HEK293 (cell line): ENCODE measurements at regions not wholly inside any gene's neighbourhood (a gene's known extent, or its start where the extent isn't known, plus 50 kb on each side); places are given as distances from the start of the nearest gene placed in this dataset.

Experiments used
- CTCF ChIA-PET: fragments of 350-600 bp; formaldehyde crosslinking; extraction: SDS; loops from one replicate; lab custom pipeline; 2021; ENCODE audit warnings: antibody characterized with exemption; lab: Yijun Ruan, JAX
- POLR2A ChIA-PET: fragments of 300-600 bp; formaldehyde crosslinking; extraction: SDS; loops from one replicate; lab custom pipeline; 2020; ENCODE audit warnings: antibody characterized with exemption, inconsistent platforms; lab: Yijun Ruan, JAX
- H3K27ac ChIP-seq: fragments of 200-500 bp; sonication (Bioruptor generic); 2 replicates; pipeline ENCODE4 v1.5.1; 2014; ENCODE audit warnings: low read depth, low read length, control low read depth, inconsistent platforms; ENCODE audit errors: extremely low read depth
- H3K36me3 ChIP-seq, 2 experiments: fragments of 200-500 bp in 1 of 2; sonication (Bioruptor generic) in 1 of 2; 1 replicate in 1 of 2; 2 replicates in 1 of 2; pipeline ENCODE4 v1.5.1; 2014 to 2017; ENCODE audit warnings: inconsistent platforms in 2 of 2, low read length in 2 of 2; ENCODE audit not compliant: control insufficient read depth in 2 of 2, insufficient read depth in 1 of 2
- H3K4me1 ChIP-seq: fragments of 200-500 bp; sonication (Bioruptor generic); 2 replicates; pipeline ENCODE4 v1.5.1; 2014; ENCODE audit warnings: mild to moderate bottlenecking, low read length, inconsistent platforms; ENCODE audit not compliant: control insufficient read depth, insufficient read depth
- H3K4me3 ChIP-seq: 2 replicates; pipeline ENCODE4 v1.5.1; 2011; ENCODE audit warnings: low read depth, mild to moderate bottlenecking, control low read depth, low read length, moderate library complexity
- H3K9me3 ChIP-seq: fragments of 200-500 bp; sonication (Bioruptor generic); 2 replicates; pipeline ENCODE4 v1.5.1; 2014; ENCODE audit warnings: low read depth, low read length, inconsistent platforms; ENCODE audit not compliant: control insufficient read depth, insufficient read depth
- KLF1 ChIP-seq: fragments of 450-650 bp; formaldehyde crosslinking; IDR thresholded peaks from 2 replicates; pipeline ENCODE4 v1.5.1; 2016; ENCODE audit warnings: missing biosample characterization, missing genetic modification characterization
- KLF10 ChIP-seq: fragments of 450-650 bp; IDR thresholded peaks from 2 replicates; pipeline ENCODE4 v1.5.1; 2018; ENCODE audit warnings: missing biosample characterization, mild to moderate bottlenecking, missing genetic modification characterization
- KLF7 ChIP-seq: fragments of 450-650 bp; formaldehyde crosslinking; IDR thresholded peaks from 2 replicates; pipeline ENCODE4 v1.5.1; 2016; ENCODE audit warnings: missing biosample characterization, missing genetic modification characterization, borderline replicate concordance
- MYNN ChIP-seq: fragments of 450-650 bp; formaldehyde crosslinking; IDR thresholded peaks from 2 replicates; pipeline ENCODE4 v1.5.1; 2016; ENCODE audit warnings: missing biosample characterization, missing genetic modification characterization, borderline replicate concordance
- MZF1 ChIP-seq: fragments of 450-650 bp; formaldehyde crosslinking; IDR thresholded peaks from 2 replicates; pipeline ENCODE4 v1.5.1; 2017; ENCODE audit warnings: missing biosample characterization, missing genetic modification characterization, borderline replicate concordance
- SCRT1 ChIP-seq: fragments of 450-650 bp; formaldehyde crosslinking; IDR thresholded peaks from 2 replicates; pipeline ENCODE4 v1.5.1; 2016; ENCODE audit warnings: missing biosample characterization, missing genetic modification characterization, borderline replicate concordance
- ZNF202 ChIP-seq: fragments of 450-650 bp; formaldehyde crosslinking; IDR thresholded peaks from 2 replicates; pipeline ENCODE4 v1.5.1; 2016; ENCODE audit warnings: missing biosample characterization, missing genetic modification characterization, borderline replicate concordance
- ZNF335 ChIP-seq: fragments of 450-650 bp; formaldehyde crosslinking; conservative IDR thresholded peaks from 2 replicates; pipeline ENCODE4 v1.5.1; 2016; ENCODE audit warnings: missing biosample characterization, missing genetic modification characterization
- ZNF366 ChIP-seq: fragments of 450-650 bp; formaldehyde crosslinking; conservative IDR thresholded peaks from 2 replicates; pipeline ENCODE4 v1.5.1; 2016; ENCODE audit warnings: missing biosample characterization, missing genetic modification characterization
- ZNF394 ChIP-seq: fragments of 450-650 bp; formaldehyde crosslinking; IDR thresholded peaks from 2 replicates; pipeline ENCODE4 v1.5.1; 2016; ENCODE audit warnings: missing biosample characterization, missing genetic modification characterization, mild to moderate bottlenecking, moderate library complexity, borderline replicate concordance
- ZNF426 ChIP-seq: fragments of 450-650 bp; formaldehyde crosslinking; IDR thresholded peaks from 2 replicates; pipeline ENCODE4 v1.5.1; 2017; ENCODE audit warnings: missing biosample characterization, missing genetic modification characterization, mild to moderate bottlenecking, inconsistent platforms, moderate library complexity
- ZNF654 ChIP-seq: fragments of 450-650 bp; formaldehyde crosslinking; IDR thresholded peaks from 2 replicates; pipeline ENCODE4 v1.5.1; 2016; ENCODE audit warnings: low read depth, missing biosample characterization, missing genetic modification characterization
- ZSCAN23 ChIP-seq: fragments of 450-650 bp; formaldehyde crosslinking; IDR thresholded peaks from 2 replicates; pipeline ENCODE4 v1.5.1; 2016; ENCODE audit warnings: missing biosample characterization, missing genetic modification characterization
- TF ChIP-seq, protein P1 (sequence below): fragments of 450-650 bp; formaldehyde crosslinking; IDR thresholded peaks from 2 replicates; pipeline ENCODE4 v1.5.1; 2017; ENCODE audit warnings: missing biosample characterization, missing genetic modification characterization
- TF ChIP-seq, protein P2 (sequence below): fragments of 450-650 bp; formaldehyde crosslinking; IDR thresholded peaks from 2 replicates; pipeline ENCODE4 v1.5.1; 2016; ENCODE audit warnings: missing biosample characterization, missing genetic modification characterization, borderline replicate concordance

DNA sequence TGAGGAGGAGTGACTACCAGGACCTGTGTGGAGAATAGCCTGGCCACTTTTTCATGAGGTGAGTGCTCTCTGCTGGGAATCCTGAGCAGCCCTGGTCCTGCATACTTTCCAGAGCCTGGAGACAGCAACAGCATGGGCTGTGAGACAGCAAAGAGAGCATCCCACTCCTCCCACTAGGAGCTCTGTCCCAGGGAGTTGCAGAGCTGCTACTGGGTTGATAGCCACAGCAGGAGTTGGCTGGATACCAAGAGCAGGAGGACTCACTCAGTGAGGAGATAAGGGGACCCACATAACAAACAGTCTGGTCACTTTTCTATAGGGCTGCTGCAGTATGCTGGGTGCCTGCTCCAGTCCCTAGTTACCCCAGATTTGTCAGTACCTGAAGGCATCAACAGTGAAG lies 439.3 kb upstream of the CDH8 start:
- TF ChIP-seq, protein P1, sequence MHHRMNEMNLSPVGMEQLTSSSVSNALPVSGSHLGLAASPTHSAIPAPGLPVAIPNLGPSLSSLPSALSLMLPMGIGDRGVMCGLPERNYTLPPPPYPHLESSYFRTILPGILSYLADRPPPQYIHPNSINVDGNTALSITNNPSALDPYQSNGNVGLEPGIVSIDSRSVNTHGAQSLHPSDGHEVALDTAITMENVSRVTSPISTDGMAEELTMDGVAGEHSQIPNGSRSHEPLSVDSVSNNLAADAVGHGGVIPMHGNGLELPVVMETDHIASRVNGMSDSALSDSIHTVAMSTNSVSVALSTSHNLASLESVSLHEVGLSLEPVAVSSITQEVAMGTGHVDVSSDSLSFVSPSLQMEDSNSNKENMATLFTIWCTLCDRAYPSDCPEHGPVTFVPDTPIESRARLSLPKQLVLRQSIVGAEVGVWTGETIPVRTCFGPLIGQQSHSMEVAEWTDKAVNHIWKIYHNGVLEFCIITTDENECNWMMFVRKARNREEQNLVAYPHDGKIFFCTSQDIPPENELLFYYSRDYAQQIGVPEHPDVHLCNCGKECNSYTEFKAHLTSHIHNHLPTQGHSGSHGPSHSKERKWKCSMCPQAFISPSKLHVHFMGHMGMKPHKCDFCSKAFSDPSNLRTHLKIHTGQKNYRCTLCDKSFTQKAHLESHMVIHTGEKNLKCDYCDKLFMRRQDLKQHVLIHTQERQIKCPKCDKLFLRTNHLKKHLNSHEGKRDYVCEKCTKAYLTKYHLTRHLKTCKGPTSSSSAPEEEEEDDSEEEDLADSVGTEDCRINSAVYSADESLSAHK (tag by site-specific recombination): no peak
- TF ChIP-seq, protein P2, sequence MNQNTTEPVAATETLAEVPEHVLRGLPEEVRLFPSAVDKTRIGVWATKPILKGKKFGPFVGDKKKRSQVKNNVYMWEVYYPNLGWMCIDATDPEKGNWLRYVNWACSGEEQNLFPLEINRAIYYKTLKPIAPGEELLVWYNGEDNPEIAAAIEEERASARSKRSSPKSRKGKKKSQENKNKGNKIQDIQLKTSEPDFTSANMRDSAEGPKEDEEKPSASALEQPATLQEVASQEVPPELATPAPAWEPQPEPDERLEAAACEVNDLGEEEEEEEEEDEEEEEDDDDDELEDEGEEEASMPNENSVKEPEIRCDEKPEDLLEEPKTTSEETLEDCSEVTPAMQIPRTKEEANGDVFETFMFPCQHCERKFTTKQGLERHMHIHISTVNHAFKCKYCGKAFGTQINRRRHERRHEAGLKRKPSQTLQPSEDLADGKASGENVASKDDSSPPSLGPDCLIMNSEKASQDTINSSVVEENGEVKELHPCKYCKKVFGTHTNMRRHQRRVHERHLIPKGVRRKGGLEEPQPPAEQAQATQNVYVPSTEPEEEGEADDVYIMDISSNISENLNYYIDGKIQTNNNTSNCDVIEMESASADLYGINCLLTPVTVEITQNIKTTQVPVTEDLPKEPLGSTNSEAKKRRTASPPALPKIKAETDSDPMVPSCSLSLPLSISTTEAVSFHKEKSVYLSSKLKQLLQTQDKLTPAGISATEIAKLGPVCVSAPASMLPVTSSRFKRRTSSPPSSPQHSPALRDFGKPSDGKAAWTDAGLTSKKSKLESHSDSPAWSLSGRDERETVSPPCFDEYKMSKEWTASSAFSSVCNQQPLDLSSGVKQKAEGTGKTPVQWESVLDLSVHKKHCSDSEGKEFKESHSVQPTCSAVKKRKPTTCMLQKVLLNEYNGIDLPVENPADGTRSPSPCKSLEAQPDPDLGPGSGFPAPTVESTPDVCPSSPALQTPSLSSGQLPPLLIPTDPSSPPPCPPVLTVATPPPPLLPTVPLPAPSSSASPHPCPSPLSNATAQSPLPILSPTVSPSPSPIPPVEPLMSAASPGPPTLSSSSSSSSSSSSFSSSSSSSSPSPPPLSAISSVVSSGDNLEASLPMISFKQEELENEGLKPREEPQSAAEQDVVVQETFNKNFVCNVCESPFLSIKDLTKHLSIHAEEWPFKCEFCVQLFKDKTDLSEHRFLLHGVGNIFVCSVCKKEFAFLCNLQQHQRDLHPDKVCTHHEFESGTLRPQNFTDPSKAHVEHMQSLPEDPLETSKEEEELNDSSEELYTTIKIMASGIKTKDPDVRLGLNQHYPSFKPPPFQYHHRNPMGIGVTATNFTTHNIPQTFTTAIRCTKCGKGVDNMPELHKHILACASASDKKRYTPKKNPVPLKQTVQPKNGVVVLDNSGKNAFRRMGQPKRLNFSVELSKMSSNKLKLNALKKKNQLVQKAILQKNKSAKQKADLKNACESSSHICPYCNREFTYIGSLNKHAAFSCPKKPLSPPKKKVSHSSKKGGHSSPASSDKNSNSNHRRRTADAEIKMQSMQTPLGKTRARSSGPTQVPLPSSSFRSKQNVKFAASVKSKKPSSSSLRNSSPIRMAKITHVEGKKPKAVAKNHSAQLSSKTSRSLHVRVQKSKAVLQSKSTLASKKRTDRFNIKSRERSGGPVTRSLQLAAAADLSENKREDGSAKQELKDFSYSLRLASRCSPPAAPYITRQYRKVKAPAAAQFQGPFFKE (tag by site-specific recombination): no peak
- no peak for TF ChIP-seq ZNF335 (tag by site-specific recombination)
- TF ChIP-seq MZF1 (tag by site-specific recombination): no peak
- CTCF ChIA-PET: no interaction called here
- H3K4me3 ChIP-seq: no peak overlapping the region
- H3K9me3 ChIP-seq: no peaks in the 10 kb centered on the region
- H3K4me1 ChIP-seq: no peaks in the 10 kb centered on the region
- H3K36me3 ChIP-seq: no peaks in the 10 kb centered on the region
- no peak overlapping the region for H3K27ac ChIP-seq
- POLR2A ChIA-PET: no interaction called here

DNA sequence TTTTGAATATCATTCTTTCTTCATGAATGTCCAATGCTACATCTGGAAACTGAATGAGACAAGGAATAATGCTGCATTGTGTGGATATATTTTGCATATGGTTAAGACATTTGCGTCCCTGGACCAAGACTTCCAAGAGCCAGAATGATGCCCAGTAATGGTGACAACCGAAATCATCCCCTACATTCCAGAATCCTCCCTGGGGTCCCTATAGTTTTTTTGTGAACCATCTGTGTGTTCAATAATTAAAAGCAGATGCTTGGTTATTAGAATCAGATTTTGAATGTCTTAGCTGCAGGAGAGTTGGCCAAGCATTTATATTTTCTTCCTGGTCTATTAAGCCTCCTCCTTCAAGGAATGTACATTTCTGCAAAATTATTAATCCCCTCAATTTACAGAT lies 426.7 kb upstream of the CDH8 start:
- H3K4me1 ChIP-seq: no peaks in the 10 kb centered on the region
- ChIA-PET POLR2A (no interaction called here), CTCF (no interaction called here)
- H3K27ac ChIP-seq: no peak overlapping the region
- H3K4me3 ChIP-seq: no peak overlapping the region
- no peaks in the 10 kb centered on the region for H3K9me3 ChIP-seq
- TF ChIP-seq MYNN: no peak
- no peak for TF ChIP-seq KLF7 (tag by site-specific recombination)
- TF ChIP-seq ZNF394: no peak
- no peak for TF ChIP-seq KLF10 (tag by site-specific recombination)
- no peaks in the 10 kb centered on the region for H3K36me3 ChIP-seq

DNA sequence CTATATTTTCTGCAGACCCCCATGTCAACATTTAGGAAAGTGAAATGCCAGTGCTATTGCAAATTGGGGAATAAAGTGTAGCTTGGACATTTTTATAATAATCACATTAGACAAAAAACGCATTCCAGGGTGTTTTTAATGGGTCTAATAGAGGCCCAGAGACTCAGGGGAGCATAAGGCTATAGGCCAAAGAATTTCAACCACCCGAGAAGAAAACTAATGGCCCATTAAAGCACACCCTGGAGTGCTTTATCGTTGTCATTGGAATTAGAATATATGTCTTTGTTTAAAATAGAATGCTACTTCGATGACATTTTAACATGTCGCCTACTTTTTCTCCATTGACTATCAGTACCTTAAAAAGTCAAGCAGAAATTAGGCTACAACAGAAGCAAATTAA lies 414.1 kb upstream of the CDH8 start:
- no peak overlapping the region for H3K4me3 ChIP-seq
- H3K4me1 ChIP-seq: no peaks in the 10 kb centered on the region
- no peaks in the 10 kb centered on the region for H3K36me3 ChIP-seq
- CTCF ChIA-PET: no interaction called here
- no peak for TF ChIP-seq ZNF654 (tag by site-specific recombination)
- TF ChIP-seq ZNF426: no peak
- no peak for TF ChIP-seq ZSCAN23 (tag by site-specific recombination)
- no peak for TF ChIP-seq ZNF366 (tag by site-specific recombination)
- TF ChIP-seq ZNF202 (tag by site-specific recombination): no peak
- TF ChIP-seq KLF1 (tag by site-specific recombination): no peak
- TF ChIP-seq SCRT1 (tag by site-specific recombination): no peak
- no peak overlapping the region for H3K27ac ChIP-seq
- H3K9me3 ChIP-seq: no peaks in the 10 kb centered on the region
- POLR2A ChIA-PET: no interaction called here
